ENCODE measurements at regions not wholly inside any gene's neighbourhood (a gene's known extent, or its start where the extent isn't known, plus 50 kb on each side); places are given as distances from the start of the nearest gene placed in this dataset.

DNA sequence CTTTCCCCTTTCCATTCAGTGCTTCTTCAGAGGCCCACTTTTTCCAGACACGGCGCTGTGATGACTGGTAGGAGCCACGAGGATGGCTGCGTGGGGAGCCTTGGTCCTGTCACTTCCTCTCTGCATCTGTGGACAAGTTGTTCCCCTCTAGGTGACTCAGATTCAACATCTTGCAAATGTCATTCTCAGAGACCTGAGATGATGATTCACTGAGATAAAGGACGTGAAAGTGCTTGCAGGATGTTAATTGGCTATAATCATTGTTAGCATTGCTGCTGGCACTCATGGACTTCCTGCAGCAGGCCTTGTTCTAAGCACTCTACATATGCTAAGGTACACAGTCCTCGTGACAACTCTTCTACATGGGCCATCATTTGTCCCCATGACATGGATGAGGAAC lies 489.8 kb upstream of the ZMIZ1 start:
- no peak for DNase-seq

- peak; percentile 23 for DNase-seq
Observed at GRCh38 chr10:78579576-78579975, 489.2 kb upstream of the ZMIZ1 start.

DNA sequence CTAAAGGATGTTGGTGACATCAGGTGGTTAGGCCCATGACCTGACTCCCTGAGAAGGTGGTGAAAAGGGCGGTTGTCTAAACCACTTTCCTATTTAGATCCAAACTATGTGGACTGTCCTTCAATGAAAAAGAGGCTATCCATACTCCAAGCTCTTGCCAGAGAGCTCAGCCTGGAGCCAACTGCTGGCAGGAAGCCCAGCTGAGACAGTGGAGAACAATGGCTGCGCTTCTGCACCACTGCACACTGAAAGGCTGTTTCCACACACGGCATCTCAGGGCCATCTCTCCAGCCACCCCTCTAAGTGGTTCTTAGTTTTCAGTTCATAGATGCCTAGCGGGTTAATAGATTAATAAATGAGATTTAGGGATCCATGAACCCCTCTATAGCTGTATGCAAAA lies 488.8 kb upstream of the ZMIZ1 start:
- peak; percentile 25 for DNase-seq

GRCh38 chr10:78581133-78581694 lies 487.6 kb upstream of the ZMIZ1 start:
- DNase-seq: no peak

GRCh38 chr10:78582540-78582939 lies 486.2 kb upstream of the ZMIZ1 start:
- no peak for DNase-seq

GRCh38 chr10:78584266-78584665 lies 484.5 kb upstream of the ZMIZ1 start:
- no peak for DNase-seq

DNA sequence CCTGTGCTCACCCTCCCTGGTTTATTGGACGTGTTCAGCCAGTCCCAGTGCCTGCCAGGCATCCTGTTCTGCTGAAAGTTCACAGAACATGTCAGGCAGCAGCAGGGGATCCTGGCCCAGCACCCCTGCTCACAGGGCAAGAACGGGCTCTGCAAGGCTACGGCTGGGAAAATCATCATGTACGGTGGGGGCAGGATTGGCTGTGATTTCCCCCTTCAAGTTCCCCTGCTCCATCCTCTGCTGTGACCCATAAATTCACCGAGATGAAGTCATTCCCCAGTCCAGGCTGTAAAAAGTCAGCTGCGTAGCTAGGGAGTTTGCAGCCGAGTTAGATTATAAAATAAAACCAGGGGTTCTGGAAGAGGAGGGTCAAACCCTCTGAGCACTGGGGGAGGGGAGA lies 484.1 kb upstream of the ZMIZ1 start:
- no peak for DNase-seq

- DNase-seq: no peak
Observed at GRCh38 chr10:78585952-78586351, 482.8 kb upstream of the ZMIZ1 start.

GRCh38 chr10:78588194-78588811 lies 480.5 kb upstream of the ZMIZ1 start:
- DNase-seq: no peak

DNA sequence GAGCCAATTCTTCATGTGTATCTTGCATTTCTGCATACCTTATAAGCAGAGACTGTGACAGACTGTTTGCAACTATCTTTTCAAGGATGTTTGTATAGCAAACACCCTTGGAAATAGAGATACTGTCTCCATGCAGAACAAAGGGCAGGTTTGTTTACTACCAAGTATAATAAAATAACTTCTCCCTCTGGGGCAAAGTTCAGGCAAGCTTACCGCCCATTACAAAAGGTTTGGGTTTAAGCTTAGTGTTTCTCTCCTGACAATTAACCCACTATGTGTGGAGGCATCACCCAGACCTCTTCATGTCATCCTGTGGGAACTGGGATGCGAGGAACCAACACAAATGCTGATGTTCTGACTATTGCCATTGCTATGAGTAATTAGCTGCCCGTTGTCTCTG lies 479.1 kb upstream of the ZMIZ1 start:
- DNase-seq: no peak

- DNase-seq: no peak
Observed at GRCh38 chr10:78591066-78591465, 477.7 kb upstream of the ZMIZ1 start.

- DNase-seq: no peak
Observed at GRCh38 chr10:78594559-78595268, 474.1 kb upstream of the ZMIZ1 start.

GRCh38 chr10:78595269-78595619 lies 473.5 kb upstream of the ZMIZ1 start:
- DNase-seq: no peak

DNA sequence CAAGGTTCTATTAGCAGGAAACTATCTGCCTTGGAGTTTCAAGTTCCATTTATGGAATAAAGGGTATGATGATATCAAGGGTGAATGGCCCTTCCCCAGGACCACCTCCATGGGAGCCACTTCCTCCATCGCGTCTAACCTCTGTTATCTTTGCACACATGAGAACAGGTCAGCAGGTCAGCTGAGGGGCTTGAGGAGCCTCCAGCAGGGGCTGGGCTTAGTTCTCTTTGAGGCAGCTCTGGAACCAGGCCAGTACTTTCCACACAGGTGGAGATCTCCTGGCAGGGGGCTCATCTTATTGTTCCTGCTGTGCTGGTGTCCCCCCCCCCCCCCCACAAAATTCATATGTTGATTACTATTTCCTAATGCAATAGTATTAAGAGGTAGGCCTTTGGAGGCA lies 472.2 kb upstream of the ZMIZ1 start:
- no peak for DNase-seq

DNA sequence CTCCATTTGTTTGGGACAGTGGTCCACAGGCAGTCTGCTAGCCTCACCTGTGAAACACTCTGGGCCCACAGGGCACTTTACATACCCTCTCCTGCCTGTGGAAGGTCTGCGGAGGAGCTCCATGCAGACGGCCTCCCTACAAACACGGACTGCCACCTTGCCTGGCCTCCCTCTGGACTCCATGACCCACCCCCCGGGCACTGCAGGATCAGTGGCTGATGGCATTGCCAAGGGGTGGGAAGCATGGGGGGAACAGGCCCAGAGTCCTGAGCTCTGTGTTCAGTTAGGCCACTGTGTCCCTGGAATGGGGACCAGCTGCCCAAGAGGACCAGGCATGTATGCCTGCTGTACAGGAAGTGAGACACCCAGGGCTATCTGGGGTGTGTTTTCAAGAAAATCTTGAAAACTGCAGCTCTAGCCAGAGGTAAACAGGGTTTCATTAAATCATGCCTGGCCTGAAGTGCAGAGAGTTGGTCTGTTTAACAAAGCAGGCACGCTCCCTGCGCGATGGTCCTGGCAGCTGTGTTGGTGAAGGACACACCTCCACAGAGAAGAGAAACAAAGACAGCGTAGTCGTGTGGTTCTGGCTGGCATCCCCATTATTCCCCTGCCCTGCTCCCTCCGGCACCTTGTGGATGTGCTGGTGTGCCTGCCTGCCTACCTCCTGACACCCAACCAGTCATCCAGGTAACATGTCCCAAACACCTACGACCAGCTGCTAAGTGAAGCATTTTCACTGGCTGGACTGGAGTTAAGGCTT lies 470.8 kb upstream of the ZMIZ1 start:
- no peak for DNase-seq

GRCh38 chr10:78599122-78599853 lies 469.5 kb upstream of the ZMIZ1 start:
- DNase-seq: no peak

DNA sequence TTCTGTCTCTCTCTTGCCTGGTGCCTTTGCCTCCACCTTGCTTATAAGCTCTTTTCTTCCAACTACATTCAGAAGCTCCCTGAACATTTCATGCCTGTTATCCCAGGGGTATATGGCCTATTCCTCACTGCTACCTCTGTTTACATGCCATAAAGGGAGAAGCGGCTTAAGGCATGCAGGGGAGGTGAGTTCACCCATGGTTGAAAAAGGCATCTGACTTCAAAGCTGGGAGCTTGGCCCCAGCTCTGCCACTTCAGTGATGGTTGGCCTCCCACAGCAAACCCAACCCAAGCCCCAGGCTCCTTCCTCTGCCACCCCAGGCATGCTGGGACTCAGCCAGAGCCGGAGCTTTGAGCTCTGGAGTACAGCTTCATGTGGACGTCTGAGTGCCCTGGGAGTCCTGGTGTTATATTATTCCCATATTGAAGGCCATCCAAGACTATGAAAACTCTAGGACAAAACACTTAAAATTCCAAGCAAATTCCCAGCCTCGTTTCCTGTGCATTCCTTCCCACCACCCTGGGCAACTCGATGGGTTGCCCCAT lies 468.6 kb upstream of the ZMIZ1 start:
- DNase-seq: no peak

GRCh38 chr10:78600740-78601139 lies 468.0 kb upstream of the ZMIZ1 start:
- DNase-seq: no peak

GRCh38 chr10:78602201-78602932 lies 466.4 kb upstream of the ZMIZ1 start:
- DNase-seq: no peak

GRCh38 chr10:78604286-78604685 lies 464.5 kb upstream of the ZMIZ1 start:
- no peak for DNase-seq

GRCh38 chr10:78604721-78605120 lies 464.0 kb upstream of the ZMIZ1 start:
- DNase-seq: no peak

DNA sequence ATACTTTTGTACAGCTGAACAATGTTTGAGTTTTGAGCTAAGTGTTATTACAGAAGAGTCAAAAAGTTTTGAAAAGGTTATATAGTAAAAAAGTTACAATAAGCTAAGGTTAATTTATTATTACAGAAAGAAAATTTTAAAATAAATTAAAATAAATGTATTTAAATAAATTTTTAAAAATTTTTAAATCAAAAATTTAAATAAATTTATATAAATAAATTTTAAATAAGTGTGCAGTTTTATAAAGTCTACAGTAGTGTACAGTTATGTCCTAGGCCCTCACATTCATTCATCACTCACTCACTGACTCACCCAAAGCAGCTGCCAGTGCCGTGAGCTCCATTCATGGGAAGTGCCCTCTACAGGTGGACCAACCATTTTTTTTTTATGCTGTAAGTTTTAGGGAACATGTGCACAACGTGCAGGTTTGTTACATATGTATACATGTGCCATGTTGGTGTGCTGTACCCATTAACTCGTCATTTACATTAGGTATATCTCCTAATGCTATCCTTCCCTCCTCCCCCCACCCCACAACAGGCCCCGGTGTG lies 462.9 kb upstream of the ZMIZ1 start:
- DNase-seq: no peak
